Type B pancreatic cell (in vitro differentiated cells): ENCODE measurements at regions not wholly inside any gene's neighbourhood (a gene's known extent, or its start where the extent isn't known, plus 50 kb on each side); places are given as distances from the start of the nearest gene placed in this dataset.

Source experiments
- DNase-seq: peaks from one replicate; pipeline ENCODE4 v3.0.0; 2021; ENCODE audit warnings: mixed read lengths; ENCODE audit not compliant: unreplicated experiment; ENCODE audit errors: extremely low spot score
- H3K27ac Mint-ChIP-seq: 2 replicates; pipeline ENCODE4 v1.8.0; 2021; ENCODE audit warnings: mild to moderate bottlenecking, mixed read lengths
- H3K27me3 Mint-ChIP-seq: 2 replicates; pipeline ENCODE4 v1.8.0; 2021; ENCODE audit warnings: mixed read lengths
- H3K36me3 Mint-ChIP-seq: 2 replicates; pipeline ENCODE4 v1.8.0; 2021; ENCODE audit warnings: mixed read lengths
- H3K4me1 Mint-ChIP-seq: one replicate; pipeline ENCODE4 v1.8.0; 2021; ENCODE audit warnings: mixed read lengths; ENCODE audit not compliant: unreplicated experiment
- H3K4me3 Mint-ChIP-seq: 2 replicates; pipeline ENCODE4 v1.8.0; 2021; ENCODE audit warnings: mild to moderate bottlenecking, mixed read lengths
- H3K9me3 Mint-ChIP-seq: 2 replicates; pipeline ENCODE4 v1.8.0; 2021; ENCODE audit warnings: mixed read lengths
- TF ChIP-seq, protein P1 (sequence below): fragments of 200-600 bp; sonication (generic); conservative IDR thresholded peaks from 2 replicates; pipeline ENCODE4 v1.5.0; 2021; ENCODE audit warnings: antibody characterized with exemption, mild to moderate bottlenecking

- TF ChIP-seq, protein P1, sequence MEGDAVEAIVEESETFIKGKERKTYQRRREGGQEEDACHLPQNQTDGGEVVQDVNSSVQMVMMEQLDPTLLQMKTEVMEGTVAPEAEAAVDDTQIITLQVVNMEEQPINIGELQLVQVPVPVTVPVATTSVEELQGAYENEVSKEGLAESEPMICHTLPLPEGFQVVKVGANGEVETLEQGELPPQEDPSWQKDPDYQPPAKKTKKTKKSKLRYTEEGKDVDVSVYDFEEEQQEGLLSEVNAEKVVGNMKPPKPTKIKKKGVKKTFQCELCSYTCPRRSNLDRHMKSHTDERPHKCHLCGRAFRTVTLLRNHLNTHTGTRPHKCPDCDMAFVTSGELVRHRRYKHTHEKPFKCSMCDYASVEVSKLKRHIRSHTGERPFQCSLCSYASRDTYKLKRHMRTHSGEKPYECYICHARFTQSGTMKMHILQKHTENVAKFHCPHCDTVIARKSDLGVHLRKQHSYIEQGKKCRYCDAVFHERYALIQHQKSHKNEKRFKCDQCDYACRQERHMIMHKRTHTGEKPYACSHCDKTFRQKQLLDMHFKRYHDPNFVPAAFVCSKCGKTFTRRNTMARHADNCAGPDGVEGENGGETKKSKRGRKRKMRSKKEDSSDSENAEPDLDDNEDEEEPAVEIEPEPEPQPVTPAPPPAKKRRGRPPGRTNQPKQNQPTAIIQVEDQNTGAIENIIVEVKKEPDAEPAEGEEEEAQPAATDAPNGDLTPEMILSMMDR: no peak
- no peaks in the 10 kb centered on the region for H3K36me3 Mint-ChIP-seq
- H3K27me3 Mint-ChIP-seq: no peaks in the 10 kb centered on the region
- H3K27ac Mint-ChIP-seq: no peak overlapping the region
- peaks cover 10% of the 10 kb centered on the region for H3K4me1 Mint-ChIP-seq
- no peaks in the 10 kb centered on the region for H3K9me3 Mint-ChIP-seq
- no peak for DNase-seq
- no peak overlapping the region for H3K4me3 Mint-ChIP-seq
These were observed 70.9 kb downstream of the TNFSF18 start for GRCh38 chr1:172979828-172980227.

DNA sequence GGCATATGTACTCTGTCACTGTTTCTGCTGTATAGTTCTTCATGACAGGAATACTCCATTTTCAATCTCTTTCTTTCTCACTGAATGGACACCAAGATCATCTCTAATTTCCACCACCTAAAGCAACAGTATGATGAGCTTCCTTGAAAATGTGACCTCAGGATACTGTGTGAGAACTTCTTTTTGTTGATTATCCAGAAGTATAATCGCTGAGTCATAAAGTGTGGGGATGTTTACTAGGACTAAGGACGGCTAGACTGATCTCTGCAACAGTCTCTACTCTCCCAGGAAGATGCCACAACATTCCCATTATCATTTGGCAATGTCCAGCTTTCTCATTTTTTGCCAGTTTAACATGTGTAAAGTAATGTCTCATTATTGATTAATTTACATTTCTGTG, 70.3 kb downstream of the TNFSF18 start:
- no peak overlapping the region for H3K27ac Mint-ChIP-seq
- TF ChIP-seq, protein P1: no peak
- no peaks in the 10 kb centered on the region for H3K27me3 Mint-ChIP-seq
- H3K36me3 Mint-ChIP-seq: no peaks in the 10 kb centered on the region
- DNase-seq: no peak
- H3K4me3 Mint-ChIP-seq: no peak overlapping the region
- H3K9me3 Mint-ChIP-seq: no peaks in the 10 kb centered on the region
- H3K4me1 Mint-ChIP-seq: peaks cover 10% of the 10 kb centered on the region

GRCh38 chr1:172980971-172981370, 69.8 kb downstream of the TNFSF18 start:
- TF ChIP-seq, protein P1: no peak
- H3K4me3 Mint-ChIP-seq: no peak overlapping the region
- H3K27me3 Mint-ChIP-seq: no peaks in the 10 kb centered on the region
- H3K4me1 Mint-ChIP-seq: peaks cover 10% of the 10 kb centered on the region
- no peaks in the 10 kb centered on the region for H3K9me3 Mint-ChIP-seq
- H3K27ac Mint-ChIP-seq: no peak overlapping the region
- DNase-seq: no peak
- H3K36me3 Mint-ChIP-seq: no peaks in the 10 kb centered on the region
